HepG2 (cell line): ENCODE measurements at regions not wholly inside any gene's neighbourhood (a gene's known extent, or its start where the extent isn't known, plus 50 kb on each side); places are given as distances from the start of the nearest gene placed in this dataset.

Experiments
- ATAC-seq: fragments of 200-7000 bp; cut with Tn5 transposase; 3 replicates; pipeline ENCODE4 v1.9.1; 2020; ENCODE audit warnings: mild to moderate bottlenecking, moderate library complexity
- BruUV-seq: library from RNA; stranded (reverse); fragments of 400-500 nt; replicated peaks from 2 replicates; lab custom pipeline; 2021; lab: Mats Ljungman, UMichigan
- CTCF ChIA-PET: fragments of 300-600 bp; formaldehyde crosslinking; extraction: SDS; loops from one replicate; lab custom pipeline; 2021; ENCODE audit warnings: low total read pairs, inconsistent platforms, low intra/inter-chr PET ratio; lab: Yijun Ruan, JAX
- POLR2A ChIA-PET: fragments of 350-600 bp; sonication (Branson Sonifier 250); formaldehyde crosslinking; loops from one replicate; lab custom pipeline; 2020; ENCODE audit warnings: antibody characterized with exemption, inconsistent platforms; lab: Yijun Ruan, JAX
- DNase-seq: peaks from one replicate; pipeline ENCODE4 v3.0.0-alpha.2; 2015; ENCODE audit warnings: low spot score
- FAIRE-seq: peaks from 3 replicates; lab custom pipeline; 2011; peaks lifted over from hg19 to GRCh38; lab: Jason Lieb, UNC
- H2AFZ ChIP-seq: one replicate; pipeline ENCODE4 v1.6.1; 2011; ENCODE audit warnings: low read length, inconsistent platforms
- H3K27ac ChIP-seq: fragments of 300-600 bp; 3 replicates; pipeline ENCODE4 v1.8.0; 2011; ENCODE audit warnings: mixed run types, mild to moderate bottlenecking, mixed read lengths, low read length, inconsistent platforms; ENCODE audit not compliant: insufficient read depth; ENCODE audit errors: extremely low read length
- H3K27me3 ChIP-seq, 2 experiments: fragments of 200-600 bp in 1 of 2; 2 replicates in 1 of 2; 3 replicates in 1 of 2; pipeline versions ENCODE4 v1.6.0 to v1.8.0; 2011; ENCODE audit warnings: low read length in 2 of 2, mild to moderate bottlenecking in 2 of 2, moderate library complexity in 2 of 2, inconsistent platforms in 1 of 2; ENCODE audit not compliant: insufficient read depth in 2 of 2, control insufficient read depth in 1 of 2
- H3K36me3 ChIP-seq, 2 experiments: fragments of 200-600 bp in 1 of 2; replicated peaks in 1 of 2; 2 replicates in 1 of 2; 3 replicates in 1 of 2; pipeline versions ENCODE4 v1.5.1 to v1.8.0; 2011; ENCODE audit warnings: low read length in 2 of 2, inconsistent platforms in 1 of 2; ENCODE audit not compliant: insufficient read depth in 2 of 2, control insufficient read depth in 1 of 2
- H3K4me1 ChIP-seq: 2 replicates; pipeline ENCODE4 v1.5.1; 2012; ENCODE audit warnings: low read length, inconsistent platforms; ENCODE audit not compliant: insufficient read depth
- H3K4me2 ChIP-seq: 2 replicates; pipeline ENCODE4 v1.6.0; 2011; ENCODE audit warnings: low read depth, low read length, inconsistent platforms
- H3K4me3 ChIP-seq, 3 experiments: fragments of 200-600 bp in 1 of 3; sonication (generic), shearing (Covaris generic) in 1 of 3; replicated peaks in 1 of 3; 2 replicates each; pipeline ENCODE4 v1.5.1; 2011 to 2016; ENCODE audit warnings: low read length in 3 of 3, inconsistent platforms in 2 of 3, low read depth in 2 of 3, mild to moderate bottlenecking in 2 of 3, control low read depth in 1 of 3, mixed read lengths in 1 of 3; ENCODE audit not compliant: insufficient read depth in 1 of 3
- H3K79me2 ChIP-seq: one replicate; pipeline ENCODE4 v1.6.1; 2011; ENCODE audit warnings: low read length, inconsistent platforms; ENCODE audit not compliant: insufficient read depth
- H3K9ac ChIP-seq: 2 replicates; pipeline ENCODE4 v1.6.0; 2011; ENCODE audit warnings: mild to moderate bottlenecking, low read depth, low read length, inconsistent platforms; ENCODE audit not compliant: insufficient read depth
- H3K9me3 ChIP-seq: 2 replicates; pipeline ENCODE4 v1.5.1; 2012; ENCODE audit warnings: mild to moderate bottlenecking, low read length
- H4K20me1 ChIP-seq: 2 replicates; pipeline ENCODE4 v1.6.0; 2011; ENCODE audit warnings: inconsistent platforms, mild to moderate bottlenecking, low read length, moderate library complexity; ENCODE audit not compliant: insufficient read depth
- BRF2 ChIP-seq: sonication (generic); formaldehyde crosslinking; IDR thresholded peaks from 2 replicates; pipeline ENCODE4 v1.8.1; 2022; ENCODE audit warnings: mild to moderate bottlenecking, missing genetic modification reagents
- CBX1 ChIP-seq: IDR thresholded peaks from one replicate; pipeline ENCODE4 v1.6.1; 2016; ENCODE audit warnings: antibody characterized with exemption, low read depth
- CEBPB ChIP-seq: IDR thresholded peaks from 2 replicates; pipeline ENCODE4 v1.6.1; 2011; ENCODE audit warnings: low read depth, low read length, improper control_type of control experiment, borderline replicate concordance
- GFI1 ChIP-seq: sonication (generic); formaldehyde crosslinking; IDR thresholded peaks from 2 replicates; pipeline ENCODE4 v1.5.0; 2020; ENCODE audit warnings: missing genetic modification reagents, mild to moderate bottlenecking, borderline replicate concordance
- GMEB1 ChIP-seq: sonication (generic); formaldehyde crosslinking; IDR thresholded peaks from 2 replicates; pipeline ENCODE4 v1.5.1; 2020; ENCODE audit warnings: missing genetic modification reagents, mild to moderate bottlenecking, borderline replicate concordance
- HNRNPLL ChIP-seq: fragments of 200-400 bp; formaldehyde crosslinking; IDR thresholded peaks from 2 replicates; pipeline ENCODE4 v1.6.1; 2017; ENCODE audit warnings: mild to moderate bottlenecking, low read depth, low read length; ENCODE audit not compliant: poor library complexity, severe bottlenecking
- PAF1 ChIP-seq: IDR thresholded peaks from 2 replicates; pipeline ENCODE4 v1.6.1; 2016; ENCODE audit warnings: missing genetic modification reagents, missing compliant biosample characterization
- PATZ1 ChIP-seq: sonication (generic); formaldehyde crosslinking; IDR thresholded peaks from 2 replicates; pipeline ENCODE4 v1.4.0; 2020; ENCODE audit warnings: missing genetic modification reagents
- YEATS2 ChIP-seq: sonication (generic); formaldehyde crosslinking; IDR thresholded peaks from 2 replicates; pipeline ENCODE4 v1.4.0; 2020; ENCODE audit warnings: missing genetic modification reagents, borderline replicate concordance
- ZNF280D ChIP-seq: sonication (generic); formaldehyde crosslinking; IDR thresholded peaks from 2 replicates; pipeline ENCODE4 v1.5.1; 2020; ENCODE audit warnings: mild to moderate bottlenecking, missing genetic modification reagents
- ZNF30 ChIP-seq: sonication (generic); formaldehyde crosslinking; IDR thresholded peaks from 2 replicates; pipeline ENCODE4 v1.5.0; 2020; ENCODE audit warnings: mild to moderate bottlenecking, missing genetic modification reagents
- ZNF788 ChIP-seq: sonication (generic); formaldehyde crosslinking; IDR thresholded peaks from 2 replicates; pipeline ENCODE4 v1.5.0; 2020; ENCODE audit warnings: mild to moderate bottlenecking, missing genetic modification reagents, borderline replicate concordance
- WGBS: methylation state at CpG from one replicate; pipeline ENCODE4 v1.1.6; 2017; ENCODE audit warnings: low lambda C conversion rate; 5-methylcytosine and 5-hydroxymethylcytosine counted together
- in situ Hi-C: cut with HindIII; loops from 2 replicates; pipeline ENCODE4 v1.10.0; 2017; ENCODE audit warnings: low pct_unique_long_range_greater_than_20kb; ENCODE audit not compliant: extremely low pct_ligation_motif_present
- intact Hi-C: fragments of 100-400 bp; cut with micrococcal nuclease; formaldehyde crosslinking; loops from one replicate; pipeline ENCODE4 v1.10.0; 2022; ENCODE audit not compliant: unreplicated experiment

- TF ChIP-seq PATZ1, result no peak
- TF ChIP-seq GFI1, result no peak
- no peak for TF ChIP-seq CBX1
Observed at GRCh38 chr5:97458851-97459250, 275.8 kb upstream of the RIOK2 start (continued).

- in situ Hi-C loops, result no loop called here
- no peaks in the 10 kb centered on the region for H3K4me1 ChIP-seq
- ChIA-PET POLR2A (no interaction called here), CTCF (no interaction called here)
- H3K4me2 ChIP-seq, result no peak overlapping the region
- no peaks in the 10 kb centered on the region for H3K79me2 ChIP-seq
- no TSS peak for BruUV-seq
- whole genome bisulfite sequencing, result 15% methylated on average over 5 of the region's 10 CpGs
- ATAC-seq (no peak), FAIRE-seq (no peak), DNase-seq (no peak)
- no peaks in the 10 kb centered on the region; a peak in 1 of 5 replicates for H3K27me3 ChIP-seq
- H2AFZ ChIP-seq, result no peak overlapping the region
- H3K27ac ChIP-seq, result no peak overlapping the region
- no peaks in the 10 kb centered on the region for H4K20me1 ChIP-seq
- no peaks in the 10 kb centered on the region for H3K36me3 ChIP-seq
- peaks cover under 1% of the 10 kb centered on the region; the same call in 1 of the 2 replicates for H3K9me3 ChIP-seq
- H3K9ac ChIP-seq, result no peak overlapping the region
- H3K4me3 ChIP-seq, result no peak overlapping the region
- intact Hi-C loops, result no loop called here
- TF ChIP-seq ZNF280D (CRISPR knock-in tag), result no peak
- no peak for TF ChIP-seq ZNF788
- TF ChIP-seq HNRNPLL, result no peak
- no peak for TF ChIP-seq ZNF30 (CRISPR knock-in tag)
- no peak for TF ChIP-seq GMEB1
- TF ChIP-seq BRF2 (CRISPR knock-in tag), result no peak
- TF ChIP-seq CEBPB, result no peak
- TF ChIP-seq PAF1 (CRISPR knock-in tag), result no peak
- no peak for TF ChIP-seq YEATS2 (CRISPR knock-in tag)
Observed at GRCh38 chr5:97471951-97472350, 288.9 kb upstream of the RIOK2 start.
